ENCODE measurements at regions not wholly inside any gene's neighbourhood (a gene's known extent, or its start where the extent isn't known, plus 50 kb on each side); places are given as distances from the start of the nearest gene placed in this dataset.

DNA sequence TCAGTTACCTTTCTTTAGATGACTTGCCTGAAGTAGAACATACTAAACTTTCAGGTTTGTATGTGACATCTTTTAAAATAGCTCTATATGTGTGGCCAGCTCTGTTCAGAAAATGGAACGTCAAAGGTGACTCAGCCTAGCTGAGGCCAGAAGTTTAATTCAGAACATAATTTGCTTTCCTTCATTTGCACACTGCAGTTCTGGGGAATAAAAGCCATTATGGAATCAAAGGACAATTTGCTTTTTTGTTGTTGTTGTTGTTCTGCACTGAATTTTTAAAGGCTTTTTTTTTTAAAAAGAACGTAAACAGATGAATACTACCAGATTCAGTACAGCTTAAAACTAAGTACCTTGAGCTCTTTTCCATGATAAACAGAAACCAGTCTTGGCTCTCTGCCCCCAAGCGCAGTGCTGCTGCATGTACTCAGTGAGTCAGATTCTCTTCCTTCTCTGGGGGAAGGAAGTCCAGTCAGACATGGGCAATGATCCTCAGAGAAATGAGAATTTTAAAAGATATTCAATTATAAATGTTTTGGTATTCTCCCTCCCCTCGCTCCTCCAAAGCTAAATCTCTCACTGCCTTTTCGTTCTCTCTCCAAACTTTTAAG is 644.2 kb downstream of the NOVA1 start:
- TF ChIP-seq CTCF (conservative IDR thresholded peaks at IDR 0.05; ENCODE audit: low read depth, low read length) (no peak), EZH2 (IDR thresholded peaks at IDR 0.05; ENCODE audit: borderline replicate concordance, low read depth, low read length, poor library complexity, severe bottlenecking) (no peak)

Measured in A673 (cell line).